ENCODE measurements at regions not wholly inside any gene's neighbourhood (a gene's known extent, or its start where the extent isn't known, plus 50 kb on each side); places are given as distances from the start of the nearest gene placed in this dataset.

DNA sequence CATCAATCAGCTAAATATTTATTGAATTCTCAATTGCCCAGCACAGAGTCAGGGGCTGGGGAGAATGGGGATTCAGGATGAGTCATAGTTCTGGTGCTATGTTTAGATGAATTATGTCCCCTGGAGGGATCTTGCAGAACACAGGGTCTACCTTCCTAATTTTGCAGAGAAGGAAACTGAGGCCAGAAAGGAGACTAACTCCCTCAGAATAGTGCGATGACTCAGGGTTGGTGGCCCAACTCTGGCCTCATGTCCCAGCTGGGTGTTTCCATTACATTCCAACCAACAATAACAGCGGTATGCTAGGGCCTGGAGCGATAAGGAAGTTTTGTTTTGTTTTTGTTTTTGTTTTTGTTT is 270.9 kb downstream of the TLE3 start:
- H3K27ac Mint-ChIP-seq (ENCODE audit: low read depth, unreplicated experiment): no peak overlapping the region
- no peak for TF ChIP-seq CTCF (IDR thresholded peaks at IDR 0.05; ENCODE audit: unreplicated experiment)
- no TSS peak for BruUV-seq (replicated peaks)
- no peak for DNase-seq (ENCODE audit: unreplicated experiment)
- CTCF ChIA-PET: no interaction called here
- H3K9me3 Mint-ChIP-seq (ENCODE audit: unreplicated experiment): no peaks in the 10 kb centered on the region
- H3K4me1 Mint-ChIP-seq (ENCODE audit: insufficient read depth, unreplicated experiment): no peaks in the 10 kb centered on the region
- H3K36me3 Mint-ChIP-seq (ENCODE audit: insufficient read depth, unreplicated experiment): no peaks in the 10 kb centered on the region
- intact Hi-C loops (cut with micrococcal nuclease): no loop called here
- POLR2A ChIA-PET: no interaction called here
- H3K27me3 Mint-ChIP-seq (ENCODE audit: insufficient read depth, unreplicated experiment): peaks cover 21% of the 10 kb centered on the region
- H3K4me3 Mint-ChIP-seq (ENCODE audit: unreplicated experiment): no peak overlapping the region

- TF ChIP-seq CTCF (IDR thresholded peaks at IDR 0.05; ENCODE audit: unreplicated experiment): no peak
- no peaks in the 10 kb centered on the region for H3K36me3 Mint-ChIP-seq (ENCODE audit: insufficient read depth, unreplicated experiment)
- intact Hi-C loops (cut with micrococcal nuclease): no loop called here
- no peaks in the 10 kb centered on the region for H3K4me1 Mint-ChIP-seq (ENCODE audit: insufficient read depth, unreplicated experiment)
- peaks cover 29% of the 10 kb centered on the region for H3K27me3 Mint-ChIP-seq (ENCODE audit: insufficient read depth, unreplicated experiment)
- H3K9me3 Mint-ChIP-seq (ENCODE audit: unreplicated experiment): no peaks in the 10 kb centered on the region
- ChIA-PET POLR2A (interaction anchor here (0.6 kb wide), 1 partner anchor 13 kb away, joined by 3 read pairs; no protein-coding TSS in a partner anchor), CTCF (interaction anchor here (0.5 to 0.6 kb wide), 2 partner anchors 80 to 998 kb away, joined by 3 to 5 read pairs; no protein-coding TSS in a partner anchor)
- BruUV-seq (replicated peaks): no TSS peak
- H3K4me3 Mint-ChIP-seq (ENCODE audit: unreplicated experiment): no peak overlapping the region
- no peak for DNase-seq (ENCODE audit: unreplicated experiment)
- H3K27ac Mint-ChIP-seq (ENCODE audit: low read depth, unreplicated experiment): no peak overlapping the region
Observed at GRCh38 chr15:69827751-69828150, 270.0 kb downstream of the TLE3 start.

DNA sequence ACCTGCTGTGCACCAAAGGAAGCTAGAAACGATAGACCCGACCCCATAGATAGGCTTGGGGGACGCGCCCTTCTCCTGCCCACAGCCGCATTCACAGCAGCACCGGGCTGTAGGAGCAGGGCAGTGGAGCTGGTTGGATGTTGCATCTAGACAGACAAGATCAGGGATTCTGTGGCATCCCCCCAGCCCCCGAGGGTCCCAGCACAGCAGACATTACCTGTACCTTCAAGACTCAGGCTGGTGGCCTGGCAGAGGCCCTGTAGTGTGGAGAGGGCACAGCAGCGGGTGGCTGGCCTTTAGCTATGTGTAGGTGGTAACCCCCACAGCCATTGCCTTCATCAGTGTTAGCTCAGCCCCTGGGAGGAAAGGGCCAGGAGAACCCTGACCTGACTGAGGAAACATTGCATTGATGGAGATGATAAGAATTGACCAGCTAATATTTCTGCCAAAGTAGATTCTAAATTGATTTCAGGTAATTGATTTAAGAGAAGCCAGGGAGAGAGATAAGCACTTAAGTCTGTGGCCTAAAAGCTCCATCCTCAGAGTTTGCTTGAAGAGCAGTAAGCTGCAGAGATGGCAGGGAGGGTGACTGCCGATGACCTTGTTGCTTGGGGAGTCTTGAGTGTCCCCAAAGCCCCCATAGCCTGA is 269.4 kb downstream of the TLE3 start:
- H3K4me3 Mint-ChIP-seq (ENCODE audit: unreplicated experiment): no peak overlapping the region
- H3K36me3 Mint-ChIP-seq (ENCODE audit: insufficient read depth, unreplicated experiment): no peaks in the 10 kb centered on the region
- H3K27ac Mint-ChIP-seq (ENCODE audit: low read depth, unreplicated experiment): no peak overlapping the region
- BruUV-seq (replicated peaks): no TSS peak
- TF ChIP-seq CTCF (IDR thresholded peaks at IDR 0.05; ENCODE audit: unreplicated experiment): no peak
- CTCF ChIA-PET: interaction anchor here (0.6 kb wide), 1 partner anchor 997 kb away, joined by 3 read pairs; no protein-coding TSS in a partner anchor
- POLR2A ChIA-PET: interaction anchor here (0.6 kb wide), 1 partner anchor 12 kb away, joined by 3 read pairs; no protein-coding TSS in a partner anchor
- no peaks in the 10 kb centered on the region for H3K4me1 Mint-ChIP-seq (ENCODE audit: insufficient read depth, unreplicated experiment)
- DNase-seq (ENCODE audit: unreplicated experiment): no peak
- intact Hi-C loops (cut with micrococcal nuclease): no loop called here
- H3K9me3 Mint-ChIP-seq (ENCODE audit: unreplicated experiment): no peaks in the 10 kb centered on the region
- H3K27me3 Mint-ChIP-seq (ENCODE audit: insufficient read depth, unreplicated experiment): peaks cover 34% of the 10 kb centered on the region

DNA sequence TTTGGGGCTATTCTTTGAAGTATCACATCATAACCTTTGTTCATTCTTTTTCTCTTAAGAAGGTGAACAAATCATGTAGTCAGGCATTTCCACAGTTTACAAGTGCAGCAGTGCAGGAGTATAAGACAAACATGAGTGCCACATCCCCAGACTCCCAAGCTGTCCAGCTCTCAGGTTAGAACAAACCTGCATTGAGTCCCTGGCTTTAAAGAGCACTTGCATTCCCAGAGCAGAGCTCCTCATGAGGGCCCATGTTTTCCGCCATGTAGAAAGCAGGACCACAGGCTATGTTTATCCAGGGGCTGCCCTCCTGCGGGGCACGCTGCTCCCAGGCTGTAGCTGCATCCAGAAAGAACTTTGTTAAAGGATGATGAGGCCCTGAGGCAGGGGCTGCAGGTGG is 267.7 kb downstream of the TLE3 start:
- ChIA-PET CTCF (no interaction called here), POLR2A (interaction anchor here (0.6 kb wide), 1 partner anchor 428 kb away, joined by 3 read pairs; no protein-coding TSS in a partner anchor)
- no peaks in the 10 kb centered on the region for H3K9me3 Mint-ChIP-seq (ENCODE audit: unreplicated experiment)
- no peak for TF ChIP-seq CTCF (IDR thresholded peaks at IDR 0.05; ENCODE audit: unreplicated experiment)
- intact Hi-C loops (cut with micrococcal nuclease): no loop called here
- no peak overlapping the region for H3K4me3 Mint-ChIP-seq (ENCODE audit: unreplicated experiment)
- no peak overlapping the region for H3K27ac Mint-ChIP-seq (ENCODE audit: low read depth, unreplicated experiment)
- H3K27me3 Mint-ChIP-seq (ENCODE audit: insufficient read depth, unreplicated experiment): peaks cover 51% of the 10 kb centered on the region
- H3K36me3 Mint-ChIP-seq (ENCODE audit: insufficient read depth, unreplicated experiment): no peaks in the 10 kb centered on the region
- no TSS peak for BruUV-seq (replicated peaks)
- no peaks in the 10 kb centered on the region for H3K4me1 Mint-ChIP-seq (ENCODE audit: insufficient read depth, unreplicated experiment)
- DNase-seq (ENCODE audit: unreplicated experiment): no peak
